GM21381 (cell line): ENCODE measurements at regions not wholly inside any gene's neighbourhood (a gene's known extent, or its start where the extent isn't known, plus 50 kb on each side); places are given as distances from the start of the nearest gene placed in this dataset.
"Not testable (repeated sequence)": the region's sequence is repeated elsewhere in the genome, so short reads cannot be mapped to it uniquely, and the experiment has no call there.

Experiments used
- ATAC-seq: cut with Tn5 transposase; IDR thresholded peaks from one replicate; pipeline ENCODE4 v1.9.1; 2021; ENCODE audit warnings: mild to moderate bottlenecking, moderate library complexity; ENCODE audit not compliant: unreplicated experiment

DNA sequence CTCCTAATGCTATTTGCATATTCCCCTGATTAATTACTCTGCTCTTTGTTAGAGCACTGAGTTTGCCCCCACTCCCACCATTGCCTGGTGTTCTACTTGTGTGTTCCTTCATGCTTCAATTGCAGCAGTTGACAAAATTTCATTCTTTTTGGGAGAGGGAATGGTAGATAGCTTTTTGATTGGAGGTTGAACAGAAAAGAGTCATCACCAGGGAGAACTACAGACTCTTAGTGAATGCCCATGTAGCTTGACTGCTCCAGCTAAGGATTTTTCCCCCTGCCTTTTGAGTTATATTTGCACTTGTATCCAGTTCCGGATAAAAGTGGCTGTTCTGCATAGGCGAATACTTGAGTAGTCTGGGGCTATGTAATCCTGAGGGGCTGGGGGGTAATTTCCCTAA lies 183.9 kb downstream of the ETNK1 start:
- ATAC-seq: no peak

DNA sequence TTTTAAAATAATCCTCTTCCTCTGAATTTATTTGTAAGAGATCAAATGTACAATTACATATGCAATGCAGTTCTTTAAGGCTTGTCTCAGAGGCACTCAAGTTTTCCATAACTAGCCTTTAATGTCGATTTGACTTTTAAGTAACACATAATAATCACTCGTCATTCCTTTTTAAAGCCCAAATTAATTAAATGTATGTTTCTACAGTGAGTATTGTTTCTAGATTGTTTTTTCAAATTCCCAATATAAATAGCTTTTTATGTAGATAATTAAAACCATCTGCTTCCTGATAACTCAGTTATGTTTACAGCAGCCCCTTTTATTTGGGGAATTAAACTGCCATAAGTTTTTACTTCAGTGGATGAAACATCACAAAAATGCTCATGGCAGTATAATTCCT lies 185.1 kb downstream of the ETNK1 start:
- no peak for ATAC-seq

DNA sequence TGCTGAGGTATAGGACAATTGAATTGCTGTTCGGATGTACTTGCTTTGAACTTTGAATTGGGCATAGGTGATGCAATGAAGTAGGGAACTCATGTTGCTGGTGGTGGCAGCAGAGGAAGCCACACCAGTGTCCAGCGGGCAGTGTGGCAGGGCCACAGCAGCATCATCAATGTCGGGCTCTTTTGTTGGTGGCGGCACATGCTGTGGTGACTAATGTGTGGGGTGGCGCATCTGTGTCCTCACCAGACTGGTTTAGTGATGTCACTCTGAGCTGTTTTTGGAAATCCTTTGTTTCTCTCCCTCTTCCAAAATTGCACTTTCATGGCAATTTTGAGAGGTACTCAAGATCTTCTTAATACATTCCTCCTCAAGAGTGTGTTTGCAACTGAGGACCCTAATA lies 187.6 kb downstream of the ETNK1 start:
- ATAC-seq: no peak

DNA sequence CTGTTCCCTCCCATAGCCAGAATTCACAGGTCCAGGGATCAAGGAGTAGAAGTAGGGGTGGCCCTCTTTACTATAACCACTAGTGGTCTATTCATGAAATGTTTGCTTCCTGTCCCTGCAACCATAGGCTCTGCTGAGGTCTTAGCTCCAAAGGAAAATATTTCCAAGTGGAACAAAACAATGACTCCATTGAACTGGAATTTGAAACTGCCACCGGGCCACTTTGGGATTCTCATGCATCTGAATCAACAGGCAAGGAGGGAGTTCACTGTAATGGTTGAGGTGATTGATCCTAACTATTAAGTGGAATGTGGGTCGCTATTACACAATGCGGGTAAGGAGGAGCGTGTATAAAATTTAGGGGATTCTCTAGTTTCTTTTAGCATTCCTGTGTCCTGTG lies 197.0 kb downstream of the ETNK1 start:
- ATAC-seq: no peak

DNA sequence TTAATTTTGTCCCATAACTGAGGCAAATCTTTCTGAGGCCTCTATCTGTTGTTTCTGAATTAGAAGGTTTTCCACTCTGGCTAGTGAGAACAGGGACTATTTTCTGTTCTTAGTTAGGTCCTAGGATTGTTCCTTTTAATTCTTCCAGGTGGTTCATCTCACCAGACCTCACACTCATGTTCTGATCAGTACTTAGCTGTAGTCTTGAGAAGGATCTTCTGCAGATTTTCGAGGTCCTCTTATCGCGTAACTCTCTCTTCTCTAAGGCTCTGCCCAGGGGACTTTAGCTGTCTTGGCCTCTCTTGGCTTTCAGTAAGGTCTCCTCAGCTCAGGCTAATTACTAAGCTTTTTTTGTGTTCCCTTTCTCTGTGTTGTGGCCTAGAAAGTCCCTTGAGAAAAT lies 201.1 kb downstream of the ETNK1 start:
- ATAC-seq: no peak

DNA sequence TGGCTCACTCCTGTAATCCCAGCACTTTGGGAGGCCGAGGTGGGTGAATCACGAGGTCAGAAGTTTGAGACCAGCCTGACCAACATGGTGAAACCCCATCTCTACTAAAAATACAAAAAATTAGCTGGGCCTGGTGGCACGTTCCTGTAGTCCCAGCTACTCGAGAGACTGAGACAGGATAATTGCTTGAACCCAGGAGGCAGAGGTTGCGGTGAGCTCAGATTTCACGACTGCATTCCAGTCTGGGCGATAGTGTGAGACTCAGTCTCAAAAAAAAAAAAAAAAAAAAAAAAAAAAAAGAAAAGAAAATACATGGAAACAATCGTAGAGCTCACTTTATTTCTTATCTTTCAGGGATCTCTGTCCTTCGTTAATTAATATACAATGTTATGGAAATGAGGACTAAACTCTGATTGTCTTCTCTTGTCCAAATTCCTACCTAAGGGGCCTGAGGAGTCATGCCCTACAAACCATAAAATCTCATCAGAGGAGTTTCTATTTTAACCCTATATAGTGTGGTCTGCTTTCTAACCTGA lies 201.5 kb downstream of the ETNK1 start:
- ATAC-seq: not testable (repeated sequence)

DNA sequence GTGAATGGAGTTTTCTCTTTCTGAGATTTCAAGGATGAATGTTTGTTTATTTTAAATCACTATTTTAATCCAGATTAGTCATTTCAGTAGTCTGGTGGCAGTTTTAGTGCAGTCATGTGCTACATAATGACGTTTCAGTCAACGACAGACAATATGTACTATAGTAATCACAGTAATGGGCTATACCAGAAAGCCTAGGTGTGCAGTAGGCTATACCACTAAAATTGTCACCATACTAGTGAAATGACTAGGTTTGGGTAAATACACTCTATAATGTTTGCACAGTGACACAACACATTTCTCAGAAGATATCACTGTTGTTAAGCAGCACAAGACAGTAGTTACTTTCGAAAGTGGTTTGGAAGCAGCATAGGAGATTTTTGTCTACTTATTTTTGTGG lies 203.1 kb downstream of the ETNK1 start:
- ATAC-seq: no peak

DNA sequence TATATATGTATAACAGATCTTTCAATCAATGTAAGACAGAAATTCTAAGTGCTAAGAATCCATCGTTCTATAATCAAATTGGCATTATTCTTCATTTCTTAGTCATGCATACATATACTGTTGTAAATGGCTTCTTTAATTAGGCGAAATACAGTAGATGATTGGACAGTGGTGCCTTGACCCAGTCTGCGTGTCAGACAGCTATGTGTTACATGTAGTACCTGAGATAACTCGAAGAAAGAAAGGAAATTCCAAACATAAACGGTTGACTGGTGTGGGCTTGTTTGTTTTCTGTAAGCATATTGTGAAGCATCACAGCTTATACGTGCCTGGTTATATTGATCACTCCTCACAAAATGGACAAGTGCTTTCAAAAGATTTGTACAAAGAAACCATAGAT lies 210.5 kb downstream of the ETNK1 start:
- no peak for ATAC-seq

DNA sequence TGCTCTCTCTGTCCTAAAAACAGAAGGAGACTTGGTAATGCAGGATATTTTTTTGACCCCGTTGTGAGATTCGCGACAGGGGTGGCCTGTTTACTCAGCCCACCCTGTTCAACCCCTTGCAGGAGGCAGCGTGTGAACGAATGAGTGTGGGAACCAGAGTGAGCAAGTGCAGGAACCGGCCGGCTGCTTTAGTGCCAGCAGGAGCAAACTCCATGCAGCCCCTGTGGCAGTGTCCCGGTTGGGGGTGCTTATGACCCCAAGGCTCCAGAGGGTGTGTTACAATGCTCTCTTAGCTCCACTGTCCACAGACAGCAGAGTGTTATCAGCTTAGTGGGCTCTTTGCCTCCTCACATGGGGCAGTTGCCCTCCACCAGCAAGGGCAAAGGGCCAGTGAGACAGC lies 225.2 kb downstream of the ETNK1 start:
- no peak for ATAC-seq

DNA sequence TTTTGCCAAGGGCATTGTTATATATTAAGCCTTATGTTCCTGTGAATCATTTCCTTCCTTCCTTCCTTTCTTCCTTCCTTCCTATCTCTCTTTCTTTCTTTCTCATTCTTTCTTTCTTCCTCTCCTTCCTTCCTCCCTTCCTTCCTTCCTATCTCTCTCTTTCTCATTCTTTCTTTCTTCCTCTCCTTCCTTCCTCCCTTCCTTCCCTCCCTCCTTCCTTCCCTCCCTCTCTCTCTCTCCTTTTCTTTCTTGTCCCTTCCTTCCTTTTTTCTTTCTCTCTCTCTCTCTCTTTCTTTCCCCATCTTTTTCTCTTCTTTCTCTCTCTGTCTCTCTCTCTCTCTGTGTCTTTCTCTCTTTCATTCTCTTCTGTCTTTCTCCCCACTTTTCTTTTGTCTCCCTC lies 226.6 kb downstream of the ETNK1 start:
- ATAC-seq: no peak

DNA sequence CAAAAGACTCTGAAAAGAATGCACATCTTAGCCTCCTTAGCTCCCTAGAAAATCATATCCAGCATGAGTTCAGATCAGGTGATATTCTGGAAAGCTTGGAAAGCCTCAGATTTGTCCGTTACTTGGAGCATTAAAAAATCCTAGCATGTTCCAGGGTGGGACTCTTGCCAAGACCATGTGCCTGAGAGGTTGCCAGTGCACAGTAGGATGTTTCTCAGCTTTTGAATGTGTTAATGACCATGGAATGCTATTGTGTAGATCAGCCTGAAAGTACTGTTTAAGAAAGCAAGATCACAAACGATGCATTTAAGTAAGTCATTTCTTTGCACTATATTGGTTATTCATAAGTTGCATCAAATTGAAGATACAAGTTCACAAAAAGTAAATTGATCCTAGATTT lies 230.5 kb downstream of the ETNK1 start:
- ATAC-seq: no peak

DNA sequence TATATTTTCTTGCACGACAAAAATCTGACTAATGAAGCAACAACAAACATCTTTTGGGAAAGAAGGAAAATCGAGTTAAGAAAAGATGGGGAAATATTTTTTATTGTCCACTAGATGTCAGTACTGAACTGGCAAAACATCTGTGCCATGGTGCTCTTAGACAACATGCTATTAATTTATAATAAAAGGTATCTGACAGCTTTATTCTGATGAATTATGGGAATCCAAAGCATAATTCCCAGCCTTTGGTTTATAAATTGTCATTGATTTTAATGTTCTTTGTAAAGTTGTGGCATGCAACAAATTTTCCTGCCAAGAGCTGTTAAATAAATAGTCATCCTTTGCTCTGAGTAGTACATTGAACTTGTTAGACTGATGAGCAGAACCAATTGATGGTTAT lies 231.2 kb downstream of the ETNK1 start:
- ATAC-seq: no peak

DNA sequence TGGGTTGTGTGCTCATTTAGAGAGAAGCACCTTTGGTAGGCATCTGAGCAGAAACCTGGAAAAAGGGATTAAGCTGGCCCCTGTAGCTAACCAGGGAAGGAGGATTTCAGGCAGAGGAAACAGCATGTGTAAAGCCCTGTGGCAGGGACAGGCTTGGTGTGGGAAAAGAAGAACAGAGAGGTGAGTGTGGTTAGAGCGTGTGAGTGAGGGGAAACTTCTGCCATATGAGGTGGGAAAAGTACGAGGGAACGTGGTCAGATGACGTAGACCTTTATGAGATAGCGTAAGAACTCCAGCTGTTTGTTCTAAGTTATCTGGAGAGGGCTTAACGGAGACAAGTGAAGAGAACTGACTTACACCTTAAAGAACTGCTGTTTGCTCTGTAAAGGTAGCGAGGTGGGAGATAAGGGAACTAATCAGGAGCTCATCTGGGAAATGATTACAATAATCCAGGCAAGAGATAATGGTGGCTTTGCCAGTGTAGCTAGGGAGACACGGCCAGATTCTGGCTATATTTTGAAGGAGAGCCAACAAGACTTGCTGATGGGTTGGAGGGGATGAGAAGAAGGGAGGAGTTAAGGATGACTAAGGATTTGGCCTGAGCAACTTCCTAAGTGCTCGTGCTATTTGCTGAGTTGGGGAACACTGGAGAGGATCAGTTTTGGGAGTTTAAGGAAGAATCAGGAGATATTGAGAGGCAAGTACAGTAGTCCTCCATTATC lies 234.0 kb downstream of the ETNK1 start:
- no peak for ATAC-seq

DNA sequence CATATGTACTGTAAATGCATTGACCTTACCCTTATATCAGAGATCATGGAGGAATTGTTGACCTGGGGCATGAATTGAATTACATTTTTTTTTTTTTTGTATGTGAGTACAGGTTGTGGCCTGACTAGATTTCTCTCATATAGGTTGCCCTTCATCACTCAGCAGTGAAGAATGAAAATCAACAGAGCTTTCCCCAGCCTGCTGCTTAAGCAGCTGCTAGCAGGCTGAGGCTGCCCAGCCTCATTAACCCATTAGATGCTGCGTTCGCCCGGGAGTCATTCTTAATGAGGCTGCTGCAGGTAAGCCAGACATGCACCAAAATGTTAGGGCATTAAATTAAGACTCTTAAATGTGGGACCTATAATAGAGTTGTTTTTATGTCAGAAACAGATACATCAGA lies 236.0 kb downstream of the ETNK1 start:
- ATAC-seq: no peak

DNA sequence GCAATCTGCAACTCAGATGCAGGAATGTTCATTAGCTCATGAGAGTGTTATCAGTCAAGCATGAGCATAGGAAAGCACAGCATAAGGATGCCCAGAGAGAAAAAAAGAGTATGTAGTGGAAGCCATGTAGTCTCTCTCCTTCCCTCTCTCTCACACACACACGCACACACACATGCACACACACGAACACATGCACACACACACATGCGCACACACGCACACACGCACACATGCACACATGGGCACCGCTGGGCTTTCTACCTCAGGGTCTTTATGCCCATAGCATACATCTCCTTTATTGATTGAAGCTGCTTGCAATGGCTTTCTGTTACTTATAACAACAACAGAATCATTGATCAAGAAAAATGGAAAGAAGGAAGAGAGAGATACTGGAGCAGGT lies 240.9 kb downstream of the ETNK1 start:
- ATAC-seq: no peak

DNA sequence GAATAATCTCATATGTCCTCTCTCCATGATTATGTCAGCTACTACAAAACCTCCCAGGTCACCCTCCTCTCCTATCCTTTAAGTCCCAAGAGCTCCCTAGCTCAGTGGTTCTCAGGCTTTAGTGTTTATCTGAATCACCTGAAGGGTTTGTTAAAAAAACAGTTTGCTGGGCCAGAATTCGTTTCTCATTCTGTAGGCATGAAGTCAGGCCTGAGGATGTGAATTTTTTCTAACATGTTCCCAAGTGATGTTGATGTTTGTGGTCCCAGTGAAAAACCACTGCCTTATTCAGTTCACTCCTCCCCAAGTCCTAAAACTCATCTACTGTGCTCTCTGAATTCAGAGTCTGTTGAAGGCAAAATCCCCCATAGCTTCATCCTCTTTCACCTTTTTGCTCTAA lies 241.4 kb downstream of the ETNK1 start:
- ATAC-seq: no peak

DNA sequence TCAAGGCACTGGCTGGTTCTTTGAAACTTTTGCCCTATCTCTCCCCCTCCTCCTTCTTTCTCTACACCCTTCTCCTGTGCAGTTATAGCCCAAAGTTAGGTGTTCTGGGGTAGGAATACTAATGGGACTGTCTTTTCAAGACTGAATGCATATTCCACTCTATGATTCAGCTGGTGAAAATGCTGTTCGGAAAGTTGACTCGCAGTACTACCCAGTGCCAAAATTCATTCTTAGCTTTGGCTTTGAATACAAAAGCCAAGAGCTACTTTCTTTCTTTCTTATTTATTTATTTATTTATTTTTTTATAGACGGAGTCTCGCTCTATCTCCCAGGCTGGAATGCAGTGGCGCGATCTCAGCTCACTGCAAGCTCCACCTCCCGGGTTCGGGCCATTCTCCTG lies 249.2 kb downstream of the ETNK1 start:
- no peak for ATAC-seq

DNA sequence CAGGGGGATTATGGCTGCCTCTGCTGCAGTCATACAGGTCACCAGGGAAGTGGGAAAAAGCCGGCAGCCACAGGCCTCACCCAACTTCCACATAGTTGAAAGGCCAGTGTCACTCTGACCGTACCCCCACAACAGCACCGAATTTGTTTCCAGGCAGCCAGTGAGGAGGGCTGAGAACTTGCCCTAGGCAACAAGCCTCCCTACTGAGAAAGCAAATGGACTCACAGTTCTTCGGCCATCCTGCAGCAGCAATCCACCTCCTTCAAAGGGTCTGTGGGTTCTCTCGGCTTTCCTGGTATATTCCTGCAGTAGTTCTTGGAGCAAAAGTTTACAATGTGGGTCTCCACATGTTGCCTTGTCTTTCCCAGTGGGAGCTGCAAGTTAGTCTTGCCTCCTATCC lies 251.3 kb downstream of the ETNK1 start:
- no peak for ATAC-seq

DNA sequence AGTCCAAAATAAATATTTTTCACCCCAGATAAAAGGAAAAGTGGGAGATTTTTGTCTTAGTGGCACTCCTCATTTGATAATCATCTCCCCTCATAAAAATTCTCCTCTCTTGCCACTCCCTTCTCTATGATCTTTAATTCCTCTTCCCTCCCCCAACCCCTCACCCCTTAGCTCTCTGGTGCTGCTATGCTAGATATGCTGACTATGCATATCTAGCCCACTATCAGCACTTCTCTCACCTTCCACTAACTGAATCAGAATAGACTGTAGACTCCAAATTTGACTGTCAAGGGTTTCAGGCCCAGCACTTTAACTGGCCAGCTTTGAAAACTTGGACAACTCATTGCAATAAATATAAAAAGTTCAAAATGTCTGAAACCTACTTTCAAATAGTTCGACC lies 254.2 kb downstream of the ETNK1 start:
- no peak for ATAC-seq

DNA sequence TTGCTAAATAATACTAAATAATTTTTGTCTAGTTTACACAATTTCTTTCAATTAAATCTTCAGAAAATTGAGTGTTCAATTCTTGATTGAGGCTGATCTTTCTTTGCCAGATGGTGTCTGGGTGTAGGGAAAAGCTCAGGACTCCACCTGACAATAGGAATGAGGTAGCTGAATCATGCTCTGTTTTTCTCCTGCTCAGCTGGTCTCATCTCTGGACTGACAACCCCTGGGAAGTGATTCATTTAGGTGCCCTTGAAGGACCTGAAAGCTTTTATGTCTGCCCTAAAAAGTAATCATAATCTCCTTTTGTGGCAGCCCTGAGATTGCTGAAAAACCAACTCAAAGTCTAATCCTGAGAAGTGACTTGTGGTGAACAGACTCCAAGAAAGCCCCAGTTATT lies 255.4 kb downstream of the ETNK1 start:
- ATAC-seq: no peak

DNA sequence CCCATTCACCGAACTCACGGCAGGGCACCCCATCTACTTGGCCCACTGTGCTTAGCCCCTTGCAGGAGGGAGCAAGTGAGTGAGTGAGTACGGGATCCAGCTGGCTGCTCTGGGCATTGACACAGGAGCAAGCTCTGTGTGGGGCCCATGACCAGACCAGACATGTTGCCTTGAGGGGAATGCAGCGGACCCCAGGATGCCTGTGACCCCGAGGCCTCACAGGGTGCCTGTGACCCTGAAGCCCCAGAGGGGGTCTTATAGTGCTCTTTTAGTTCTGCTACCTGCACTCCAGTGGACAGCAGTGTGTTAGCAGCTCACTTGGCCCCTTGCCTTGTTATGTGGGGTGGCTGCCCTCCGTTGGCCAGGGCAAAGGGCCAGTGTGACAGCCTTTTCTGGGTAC lies 255.8 kb downstream of the ETNK1 start:
- ATAC-seq: no peak

DNA sequence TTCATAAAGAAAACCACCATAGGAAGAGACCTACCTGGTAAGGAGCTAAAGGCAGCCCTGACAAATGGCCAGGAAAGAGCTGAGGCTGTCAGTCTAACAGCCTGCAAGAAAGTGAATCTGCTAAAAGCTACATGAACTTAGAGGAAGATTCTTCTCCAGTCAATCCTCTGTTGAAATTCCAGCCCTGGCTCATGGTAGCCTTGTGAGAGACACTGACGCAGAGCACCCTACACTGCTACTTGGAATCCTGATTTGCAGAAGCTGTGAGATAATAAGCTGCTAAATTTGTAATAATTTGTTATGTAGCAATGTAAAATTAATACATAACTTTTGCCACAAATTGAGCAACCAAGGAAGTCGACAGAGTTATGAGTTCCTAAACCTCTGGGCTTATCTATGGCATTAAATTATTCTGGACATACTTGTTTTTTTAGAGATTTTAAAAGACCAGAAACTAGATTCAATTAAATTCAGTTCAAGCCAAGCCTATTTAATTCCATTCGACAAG lies 257.0 kb downstream of the ETNK1 start:
- ATAC-seq: no peak

DNA sequence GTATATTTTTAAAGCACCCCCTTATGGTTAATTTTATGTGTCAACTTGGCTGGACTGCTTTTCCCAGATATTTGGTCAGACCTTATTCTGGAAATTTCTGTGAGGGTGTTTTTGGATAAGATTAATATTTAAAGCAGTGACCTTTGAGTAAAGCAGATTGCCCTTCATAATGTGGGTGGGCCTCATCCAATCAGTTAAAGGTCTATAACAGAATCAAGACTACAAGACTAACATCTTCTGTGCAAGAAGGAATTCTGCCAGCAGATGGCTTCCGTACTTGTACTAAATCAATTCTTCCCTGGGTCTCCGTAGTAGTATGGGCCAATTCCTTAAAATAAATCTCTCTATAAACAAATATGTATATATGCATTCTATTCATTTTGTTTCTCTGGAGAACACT lies 257.6 kb downstream of the ETNK1 start:
- ATAC-seq: no peak
